Hepatic stellate cell (primary cell): ENCODE measurements at regions not wholly inside any gene's neighbourhood (a gene's known extent, or its start where the extent isn't known, plus 50 kb on each side); places are given as distances from the start of the nearest gene placed in this dataset.

Experiments used
- DNase-seq: peaks from one replicate; pipeline ENCODE4 v3.0.0; 2011; ENCODE audit warnings: low spot score

GRCh38 chr2:72004201-72004915, 143.3 kb downstream of the CYP26B1 start:
- DNase-seq, result no peak

GRCh38 chr2:72003796-72004195, 143.9 kb downstream of the CYP26B1 start:
- DNase-seq, result no peak

GRCh38 chr2:72003124-72003523, 144.5 kb downstream of the CYP26B1 start:
- DNase-seq, result no peak

- DNase-seq, result no peak
These were observed 145.5 kb downstream of the CYP26B1 start for GRCh38 chr2:72001937-72002690.

DNA sequence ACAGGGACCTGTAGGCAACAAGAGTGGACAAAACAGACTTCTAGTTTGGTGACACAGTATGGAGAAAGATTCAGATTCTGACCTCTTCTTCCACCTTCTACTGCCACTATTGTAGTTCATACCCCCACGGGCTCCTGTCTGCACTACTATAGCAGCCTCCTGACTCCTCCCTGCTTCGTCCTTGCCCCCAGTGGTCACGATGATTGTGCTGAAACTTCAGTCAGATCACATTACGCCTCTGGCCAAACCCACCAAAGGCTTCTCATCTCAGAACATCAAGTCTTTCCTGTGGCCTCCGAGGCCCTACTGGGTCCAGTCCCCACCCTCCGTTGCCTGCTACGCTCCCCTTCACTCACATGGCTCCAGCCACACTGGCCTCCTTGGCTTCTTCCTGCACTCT, 147.6 kb downstream of the CYP26B1 start:
- no peak for DNase-seq

GRCh38 chr2:71999580-71999979, 148.1 kb downstream of the CYP26B1 start:
- no peak for DNase-seq

GRCh38 chr2:71997843-71998242, 149.8 kb downstream of the CYP26B1 start:
- no peak for DNase-seq

GRCh38 chr2:71995067-71995665, 152.5 kb downstream of the CYP26B1 start:
- DNase-seq, result no peak

- DNase-seq, result no peak
These were observed 155.6 kb downstream of the CYP26B1 start for GRCh38 chr2:71992036-71992435.

GRCh38 chr2:71991397-71991796, 156.3 kb downstream of the CYP26B1 start:
- no peak for DNase-seq

DNA sequence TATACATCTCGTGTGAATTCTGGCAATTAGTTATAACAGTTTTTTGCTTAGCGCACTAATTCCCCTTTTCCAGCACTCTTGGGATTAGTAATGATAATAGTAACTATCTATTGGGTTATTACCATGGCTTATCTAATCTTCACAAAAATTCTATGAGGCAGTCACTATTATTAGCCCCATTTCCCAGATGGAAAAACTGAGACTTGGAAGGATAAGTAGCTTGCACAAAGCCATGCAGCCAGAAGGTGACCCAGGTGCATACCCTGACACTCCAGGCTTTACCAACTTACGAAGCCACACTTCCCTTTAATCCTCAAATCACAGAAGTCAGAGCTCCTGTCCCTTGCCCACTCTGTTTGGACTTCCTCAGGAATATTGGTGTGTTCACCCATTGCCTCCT, 156.8 kb downstream of the CYP26B1 start:
- DNase-seq, result no peak

DNA sequence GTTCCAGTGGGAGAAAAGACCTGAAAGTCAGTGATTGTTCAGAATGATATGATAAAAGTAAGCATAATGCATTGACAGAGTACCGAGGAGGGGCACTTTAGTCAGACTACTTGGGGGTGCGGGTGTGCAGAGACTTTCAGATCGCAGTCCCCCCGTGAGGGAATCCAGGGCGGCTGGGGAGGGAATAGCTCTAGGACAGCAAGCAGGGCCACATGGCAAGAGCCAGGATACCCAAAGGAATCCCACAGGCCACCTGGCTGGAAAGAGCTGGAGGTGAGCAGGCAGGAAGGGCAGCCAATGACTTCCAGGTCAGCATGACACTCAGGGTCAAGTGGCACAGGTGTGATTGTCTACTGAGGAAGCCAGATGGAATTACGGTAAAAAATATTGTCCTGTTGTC, 157.5 kb downstream of the CYP26B1 start:
- DNase-seq, result no peak

DNA sequence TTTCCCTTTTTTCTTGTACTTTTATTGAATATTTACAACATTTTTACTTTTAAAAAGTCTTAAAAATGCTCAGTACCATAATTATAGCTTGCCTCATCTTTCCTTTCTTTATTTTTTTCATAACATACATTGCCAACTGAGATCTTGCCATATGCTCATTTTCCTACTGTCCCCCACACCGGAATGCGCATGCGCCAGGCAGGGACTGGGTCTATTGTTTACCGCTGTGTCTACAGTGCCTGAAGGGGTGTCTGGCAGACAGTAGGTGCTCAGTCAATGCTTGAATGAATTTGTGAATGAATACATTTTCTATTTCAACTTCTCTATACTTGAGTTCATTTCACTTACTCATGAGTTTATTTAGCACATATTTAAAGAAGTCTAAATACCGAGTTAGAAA, 158.0 kb downstream of the CYP26B1 start:
- no peak for DNase-seq

DNA sequence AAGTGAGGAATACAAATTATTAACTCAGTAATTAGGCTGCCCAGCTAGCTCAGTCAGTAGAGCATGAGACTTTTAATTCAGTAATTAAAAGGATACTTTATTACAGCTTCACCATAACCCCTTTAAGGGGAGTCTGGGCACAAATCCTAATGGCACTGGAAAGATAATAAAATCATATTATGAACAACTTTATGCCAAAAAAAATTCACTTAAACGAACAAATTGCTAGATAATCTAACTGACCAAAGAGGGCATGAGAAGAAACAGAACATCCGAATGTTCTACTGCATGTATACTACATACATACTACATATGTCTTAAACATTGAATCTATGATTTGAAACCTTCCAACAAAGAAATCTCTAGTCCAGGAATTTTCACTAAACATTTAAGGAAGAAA, 159.5 kb downstream of the CYP26B1 start:
- DNase-seq, result no peak

- no peak for DNase-seq
These were observed 171.0 kb downstream of the CYP26B1 start for GRCh38 chr2:71976685-71977084.

DNA sequence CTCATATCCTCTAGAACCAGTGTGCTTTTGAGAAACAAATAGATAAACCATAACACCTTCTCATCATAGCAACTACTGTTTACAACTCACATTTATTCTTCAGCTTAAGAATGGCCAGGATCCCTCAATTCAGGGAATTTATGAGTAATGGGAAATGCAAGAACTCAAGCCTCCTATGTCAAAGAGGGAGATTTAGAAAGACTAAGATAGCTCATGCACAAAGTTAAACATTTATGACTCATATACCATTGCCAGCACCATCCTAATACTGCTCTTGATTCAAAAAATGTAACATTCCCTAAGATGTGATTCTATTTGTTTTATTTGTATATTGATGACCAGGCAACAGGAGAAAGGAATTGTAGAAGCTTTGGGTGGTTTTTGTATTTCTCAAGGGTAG, 172.8 kb downstream of the CYP26B1 start:
- no peak for DNase-seq

DNA sequence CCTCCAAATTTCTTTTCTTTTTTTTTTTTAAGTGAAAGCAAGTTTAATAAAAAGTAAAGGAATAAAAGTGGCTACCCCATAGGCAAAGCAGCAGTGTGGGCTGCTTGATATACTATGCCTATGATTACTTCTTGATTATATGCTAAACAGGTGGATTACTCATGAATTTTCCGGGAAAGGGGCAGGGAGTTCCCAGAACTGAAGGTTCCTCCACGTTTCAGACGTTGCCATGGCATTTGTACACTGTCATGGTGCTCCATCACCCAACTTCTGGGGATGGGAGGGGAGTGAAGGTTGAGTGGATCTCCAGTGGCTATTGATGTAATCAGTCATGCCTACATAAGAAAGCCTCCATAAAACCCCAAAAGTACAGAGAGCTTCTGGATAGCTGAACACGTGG, 176.2 kb downstream of the CYP26B1 start:
- no peak for DNase-seq

DNA sequence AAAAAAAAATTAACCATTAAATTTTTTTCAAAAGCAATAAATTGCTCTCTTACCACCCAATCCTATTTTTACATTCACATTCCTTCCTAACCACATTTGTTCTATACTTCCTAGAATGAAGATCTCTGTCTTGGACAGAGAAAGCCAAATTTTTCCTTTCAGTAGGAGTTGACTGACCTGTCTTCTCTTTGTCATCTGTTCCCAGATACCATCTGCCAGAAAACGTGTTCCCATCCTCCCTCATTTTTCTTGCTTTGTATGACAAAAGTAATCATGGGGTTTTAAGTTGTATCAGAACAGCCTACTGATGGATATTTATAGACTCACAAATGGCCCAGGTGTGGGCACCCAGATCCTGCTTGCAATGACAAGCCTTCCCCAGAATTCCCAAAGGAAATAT, 182.1 kb downstream of the CYP26B1 start:
- no peak for DNase-seq

- DNase-seq, result no peak
These were observed 184.6 kb downstream of the CYP26B1 start for GRCh38 chr2:71962911-71963694.

DNA sequence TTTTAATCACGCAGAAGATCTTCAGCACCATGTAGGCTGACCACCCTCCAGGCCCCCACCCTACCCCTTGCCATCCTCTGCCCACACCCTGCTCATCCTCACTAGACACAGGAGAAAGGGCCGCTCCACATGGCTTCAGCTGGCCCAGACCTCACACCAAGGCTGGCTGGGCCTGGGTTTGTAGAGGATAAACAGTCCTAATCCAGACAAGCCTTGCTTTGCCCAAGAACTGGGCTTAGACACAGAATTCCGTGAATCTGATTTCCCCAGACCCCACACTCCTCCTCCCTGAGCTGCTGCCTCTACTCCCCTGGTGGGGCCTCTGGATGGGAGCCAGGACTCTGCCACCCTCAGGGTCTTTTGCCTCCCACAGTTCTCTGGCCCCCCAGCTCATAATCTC, 185.3 kb downstream of the CYP26B1 start:
- no peak for DNase-seq

DNA sequence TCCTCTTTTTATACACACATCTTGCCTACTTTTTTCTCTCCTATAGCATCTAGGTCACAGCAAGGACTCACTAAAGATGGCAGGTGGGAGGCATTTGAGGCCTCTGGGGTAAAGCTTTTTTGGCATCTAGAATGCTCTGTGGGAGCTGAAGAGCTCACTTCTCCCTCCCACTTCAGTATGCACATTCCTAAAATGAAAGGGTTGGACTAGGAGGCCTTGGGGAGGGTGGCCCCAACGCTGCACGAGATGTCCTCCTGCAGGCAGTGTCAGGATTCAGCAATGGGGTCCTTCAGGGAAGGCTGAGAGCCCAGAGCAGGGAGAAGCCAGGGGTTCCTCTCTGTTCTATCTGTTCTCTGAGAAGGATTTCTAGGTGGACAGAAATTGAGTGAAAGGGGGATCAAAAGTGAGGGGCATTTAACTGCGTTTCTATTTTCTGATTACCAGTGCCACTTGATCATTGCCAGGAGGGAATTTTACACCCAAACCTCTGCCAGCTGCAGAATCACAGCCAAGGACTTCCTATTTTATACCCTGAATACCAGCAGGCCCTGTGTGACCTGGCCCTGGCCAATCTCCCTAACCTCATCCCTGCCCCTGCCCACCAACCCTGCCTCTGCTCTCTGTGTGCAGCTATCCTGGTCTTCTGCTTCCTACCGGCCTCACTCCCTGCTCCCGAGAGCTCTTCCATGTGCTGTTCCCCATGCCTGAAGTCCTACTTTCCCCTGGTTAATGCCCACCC, 186.2 kb downstream of the CYP26B1 start:
- no peak for DNase-seq

- DNase-seq, result no peak
These were observed 188.2 kb downstream of the CYP26B1 start for GRCh38 chr2:71959494-71959893.
